ENCODE measurements at regions not wholly inside any gene's neighbourhood (a gene's known extent, or its start where the extent isn't known, plus 50 kb on each side); places are given as distances from the start of the nearest gene placed in this dataset.

DNA sequence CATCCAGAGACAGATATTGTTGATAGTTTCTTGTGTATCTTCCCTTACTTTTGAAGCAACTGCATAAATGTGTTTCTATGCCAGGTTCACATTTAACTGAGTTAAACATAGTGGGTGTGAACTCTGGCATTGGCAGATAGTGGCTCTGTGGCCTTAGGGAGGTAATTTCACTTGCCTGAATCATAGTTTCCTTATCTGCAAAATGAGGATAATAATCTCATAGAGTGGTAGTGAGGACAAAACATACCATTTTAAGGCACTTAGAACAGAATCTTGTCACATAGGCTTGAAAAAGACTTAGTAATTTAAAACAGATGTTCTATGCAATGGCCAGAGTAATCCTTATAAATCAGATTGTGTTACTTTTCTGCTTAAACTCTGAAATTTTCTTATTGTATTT lies 56.4 kb upstream of the SYN3 start:
- TF ChIP-seq, protein P1, sequence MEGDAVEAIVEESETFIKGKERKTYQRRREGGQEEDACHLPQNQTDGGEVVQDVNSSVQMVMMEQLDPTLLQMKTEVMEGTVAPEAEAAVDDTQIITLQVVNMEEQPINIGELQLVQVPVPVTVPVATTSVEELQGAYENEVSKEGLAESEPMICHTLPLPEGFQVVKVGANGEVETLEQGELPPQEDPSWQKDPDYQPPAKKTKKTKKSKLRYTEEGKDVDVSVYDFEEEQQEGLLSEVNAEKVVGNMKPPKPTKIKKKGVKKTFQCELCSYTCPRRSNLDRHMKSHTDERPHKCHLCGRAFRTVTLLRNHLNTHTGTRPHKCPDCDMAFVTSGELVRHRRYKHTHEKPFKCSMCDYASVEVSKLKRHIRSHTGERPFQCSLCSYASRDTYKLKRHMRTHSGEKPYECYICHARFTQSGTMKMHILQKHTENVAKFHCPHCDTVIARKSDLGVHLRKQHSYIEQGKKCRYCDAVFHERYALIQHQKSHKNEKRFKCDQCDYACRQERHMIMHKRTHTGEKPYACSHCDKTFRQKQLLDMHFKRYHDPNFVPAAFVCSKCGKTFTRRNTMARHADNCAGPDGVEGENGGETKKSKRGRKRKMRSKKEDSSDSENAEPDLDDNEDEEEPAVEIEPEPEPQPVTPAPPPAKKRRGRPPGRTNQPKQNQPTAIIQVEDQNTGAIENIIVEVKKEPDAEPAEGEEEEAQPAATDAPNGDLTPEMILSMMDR (IDR thresholded peaks at IDR 0.05), result no peak
- no peak for TF ChIP-seq ZFX (IDR thresholded peaks at IDR 0.05; ENCODE audit: borderline replicate concordance)
